Uterus (tissue), 2 donors: ENCODE measurements at regions not wholly inside any gene's neighbourhood (a gene's known extent, or its start where the extent isn't known, plus 50 kb on each side); places are given as distances from the start of the nearest gene placed in this dataset.

Experiments used
- POLR2A ChIP-seq, 2 donors: fragments of 450-650 bp; IDR thresholded peaks; one replicate each; pipeline ENCODE4 v1.6.1; 2016; ENCODE audit warnings: antibody characterized with exemption in 2 of 2, mild to moderate bottlenecking in 1 of 2, moderate library complexity in 1 of 2
- TF ChIP-seq, protein P1 (sequence below), 4 experiments: fragments of 200-600 bp in 2 of 4; fragments of 450-650 bp in 2 of 4; sonication (generic) in 2 of 4; IDR thresholded peaks; one replicate each; pipeline ENCODE4 v1.5.1; 2016 to 2019; ENCODE audit warnings: antibody characterized with exemption in 4 of 4, mild to moderate bottlenecking in 2 of 4, moderate library complexity in 1 of 4

DNA sequence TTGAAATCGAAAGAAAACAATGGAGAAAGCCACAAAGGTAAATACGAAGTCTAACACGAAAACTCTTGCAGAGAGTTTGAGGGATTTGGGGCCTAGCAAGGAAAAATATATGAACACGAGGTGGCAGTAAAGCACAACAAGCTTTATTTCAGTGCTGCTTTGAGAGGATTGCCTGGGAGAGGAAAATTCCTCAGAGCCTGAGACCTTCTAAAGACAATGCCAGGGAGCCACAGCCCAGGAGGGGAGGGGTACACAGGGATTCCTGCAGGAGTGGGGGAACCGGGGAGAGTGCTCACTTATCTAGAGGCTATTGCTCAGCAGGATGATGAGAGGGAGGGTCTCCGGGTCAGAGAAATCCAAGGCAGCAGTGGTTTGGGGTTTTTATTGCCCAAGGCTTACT is 134.9 kb upstream of the ADCY2 start:
- TF ChIP-seq, protein P1, sequence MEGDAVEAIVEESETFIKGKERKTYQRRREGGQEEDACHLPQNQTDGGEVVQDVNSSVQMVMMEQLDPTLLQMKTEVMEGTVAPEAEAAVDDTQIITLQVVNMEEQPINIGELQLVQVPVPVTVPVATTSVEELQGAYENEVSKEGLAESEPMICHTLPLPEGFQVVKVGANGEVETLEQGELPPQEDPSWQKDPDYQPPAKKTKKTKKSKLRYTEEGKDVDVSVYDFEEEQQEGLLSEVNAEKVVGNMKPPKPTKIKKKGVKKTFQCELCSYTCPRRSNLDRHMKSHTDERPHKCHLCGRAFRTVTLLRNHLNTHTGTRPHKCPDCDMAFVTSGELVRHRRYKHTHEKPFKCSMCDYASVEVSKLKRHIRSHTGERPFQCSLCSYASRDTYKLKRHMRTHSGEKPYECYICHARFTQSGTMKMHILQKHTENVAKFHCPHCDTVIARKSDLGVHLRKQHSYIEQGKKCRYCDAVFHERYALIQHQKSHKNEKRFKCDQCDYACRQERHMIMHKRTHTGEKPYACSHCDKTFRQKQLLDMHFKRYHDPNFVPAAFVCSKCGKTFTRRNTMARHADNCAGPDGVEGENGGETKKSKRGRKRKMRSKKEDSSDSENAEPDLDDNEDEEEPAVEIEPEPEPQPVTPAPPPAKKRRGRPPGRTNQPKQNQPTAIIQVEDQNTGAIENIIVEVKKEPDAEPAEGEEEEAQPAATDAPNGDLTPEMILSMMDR (IDR thresholded peaks at IDR 0.05): peak; percentile 16 to 33 (median 24)
- no peak for TF ChIP-seq POLR2A (IDR thresholded peaks at IDR 0.05)
